ENCODE measurements at regions not wholly inside any gene's neighbourhood (a gene's known extent, or its start where the extent isn't known, plus 50 kb on each side); places are given as distances from the start of the nearest gene placed in this dataset.

DNA sequence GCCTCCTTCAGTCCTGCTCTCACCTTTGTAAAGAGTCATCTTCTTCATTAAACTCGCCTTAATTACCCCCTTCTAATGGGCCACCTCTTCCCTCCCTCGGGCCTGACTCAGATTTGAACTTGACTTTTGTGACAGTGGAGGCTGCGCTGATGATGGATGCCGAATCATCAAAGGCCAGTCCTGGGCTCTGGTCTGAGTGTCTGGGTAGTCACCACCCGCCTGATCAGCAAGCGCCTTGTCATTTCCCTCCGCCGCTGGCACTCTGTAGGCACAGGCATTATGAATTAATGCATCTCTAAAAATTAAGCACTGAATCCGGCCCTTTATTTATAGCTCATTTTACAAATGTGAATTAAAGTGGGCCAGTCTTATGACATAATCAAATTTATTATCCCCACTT, 116.7 kb upstream of the PROK2 start:
- Histone ChIP-seq H3K27me3 (ENCODE audit: low read length) (no peaks in the 10 kb centered on the region), H4K20me1 (ENCODE audit: insufficient read depth, low read depth, low read length) (peaks cover 19% of the 10 kb centered on the region), H3K4me1 (ENCODE audit: low read length) (peaks cover 25% of the 10 kb centered on the region), H3K9me3 (ENCODE audit: low read length) (no peaks in the 10 kb centered on the region), H3K79me2 (ENCODE audit: low read length) (no peaks in the 10 kb centered on the region), H3K36me3 (ENCODE audit: insufficient read depth, low read length) (no peaks in the 10 kb centered on the region), H3K4me3 (ENCODE audit: low read length) (no peak overlapping the region), H2AFZ (ENCODE audit: low read length) (no peak overlapping the region), H3K4me2 (ENCODE audit: low read depth, low read length, poor library complexity, severe bottlenecking) (no peak overlapping the region), H3K9ac (ENCODE audit: low read length) (no peak overlapping the region), H3K27ac (ENCODE audit: low read length) (no peak overlapping the region), H3K9me2 (replicated peaks; ENCODE audit: insufficient read depth, low read length) (no peaks in the 10 kb centered on the region)
- no peak for DNase-seq

DNA sequence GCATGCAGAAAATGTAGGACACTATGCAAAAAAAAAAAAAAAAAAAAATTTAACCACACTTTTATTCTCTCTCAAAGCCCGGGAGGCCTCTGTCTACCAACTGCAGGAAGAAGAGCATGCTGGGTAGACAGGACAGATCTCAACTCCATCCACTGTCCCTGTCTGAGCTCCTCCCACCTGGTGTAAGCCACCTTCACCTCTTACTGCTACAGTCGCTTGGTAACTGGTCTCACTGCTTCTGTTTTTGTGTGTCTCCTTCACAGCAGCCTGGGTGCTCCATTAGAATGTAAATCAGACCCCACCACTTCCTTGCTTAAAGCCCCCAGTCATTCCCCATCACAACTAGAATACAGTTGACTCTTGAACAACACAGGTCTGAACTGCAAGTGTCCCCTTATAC, 115.1 kb upstream of the PROK2 start:
- no peak overlapping the region for H3K4me3 ChIP-seq (ENCODE audit: low read length)
- H4K20me1 ChIP-seq (ENCODE audit: insufficient read depth, low read depth, low read length): peaks cover 9% of the 10 kb centered on the region
- H3K36me3 ChIP-seq (ENCODE audit: insufficient read depth, low read length): no peaks in the 10 kb centered on the region
- H3K4me2 ChIP-seq (ENCODE audit: low read depth, low read length, poor library complexity, severe bottlenecking): no peak overlapping the region
- DNase-seq: no peak
- H3K79me2 ChIP-seq (ENCODE audit: low read length): no peaks in the 10 kb centered on the region
- no peaks in the 10 kb centered on the region for H3K9me3 ChIP-seq (ENCODE audit: low read length)
- H3K9ac ChIP-seq (ENCODE audit: low read length): no peak overlapping the region
- H2AFZ ChIP-seq (ENCODE audit: low read length): no peak overlapping the region
- H3K27me3 ChIP-seq (ENCODE audit: low read length): no peaks in the 10 kb centered on the region
- peaks cover 9% of the 10 kb centered on the region for H3K4me1 ChIP-seq (ENCODE audit: low read length)
- H3K27ac ChIP-seq (ENCODE audit: low read length): no peak overlapping the region
- H3K9me2 ChIP-seq (replicated peaks; ENCODE audit: insufficient read depth, low read length): no peaks in the 10 kb centered on the region

GRCh38 chr3:71896751-71897150, 111.8 kb upstream of the PROK2 start:
- H3K4me1 ChIP-seq (ENCODE audit: low read length): no peaks in the 10 kb centered on the region
- H3K36me3 ChIP-seq (ENCODE audit: insufficient read depth, low read length): no peaks in the 10 kb centered on the region
- H3K79me2 ChIP-seq (ENCODE audit: low read length): no peaks in the 10 kb centered on the region
- DNase-seq: no peak
- H3K9me2 ChIP-seq (replicated peaks; ENCODE audit: insufficient read depth, low read length): no peaks in the 10 kb centered on the region
- H3K4me2 ChIP-seq (ENCODE audit: low read depth, low read length, poor library complexity, severe bottlenecking): no peak overlapping the region
- H3K27ac ChIP-seq (ENCODE audit: low read length): no peak overlapping the region
- H4K20me1 ChIP-seq (ENCODE audit: insufficient read depth, low read depth, low read length): no peaks in the 10 kb centered on the region
- no peak overlapping the region for H3K9ac ChIP-seq (ENCODE audit: low read length)
- no peaks in the 10 kb centered on the region for H3K9me3 ChIP-seq (ENCODE audit: low read length)
- H3K27me3 ChIP-seq (ENCODE audit: low read length): no peaks in the 10 kb centered on the region
- H2AFZ ChIP-seq (ENCODE audit: low read length): no peak overlapping the region
- no peak overlapping the region for H3K4me3 ChIP-seq (ENCODE audit: low read length)

DNA sequence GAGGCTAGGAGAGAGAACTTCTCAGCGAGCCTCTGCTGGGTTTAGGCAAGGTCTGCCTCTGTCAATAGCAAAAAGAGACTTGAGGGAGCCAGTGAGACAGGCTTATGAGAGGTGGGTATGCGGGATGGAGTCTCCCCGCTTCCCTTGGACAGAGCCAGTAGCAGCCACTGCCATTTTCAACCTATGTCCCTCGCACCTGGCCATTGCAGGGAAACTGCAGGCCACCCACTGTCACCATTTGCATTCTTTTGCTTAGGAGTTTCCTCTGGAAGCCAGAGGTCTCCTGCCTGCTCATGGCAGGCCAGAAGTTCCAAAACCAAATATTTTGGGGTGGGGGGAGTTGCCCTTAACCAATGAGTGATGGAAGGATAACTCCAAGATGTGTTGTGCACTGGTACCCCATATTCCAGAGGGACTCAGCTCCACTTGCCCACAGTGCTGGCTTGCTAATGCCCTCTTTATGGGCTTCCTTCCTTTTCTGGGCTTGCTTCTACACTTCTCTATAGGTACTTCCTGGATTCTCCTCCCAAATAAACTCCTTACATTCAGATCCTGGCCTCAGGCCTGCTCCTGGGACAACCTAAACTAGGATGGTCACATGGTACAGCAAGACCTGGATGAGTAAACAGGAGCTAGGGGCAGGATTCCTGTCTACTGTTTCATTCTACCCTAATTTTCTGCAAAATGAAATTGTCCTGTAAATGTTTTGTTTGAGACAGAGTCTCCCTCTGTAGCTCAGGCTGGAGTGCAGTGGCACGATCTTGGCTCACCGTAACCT, 108.9 kb upstream of the PROK2 start:
- DNase-seq: no peak
- no peaks in the 10 kb centered on the region for H3K27me3 ChIP-seq (ENCODE audit: low read length)
- H3K9me3 ChIP-seq (ENCODE audit: low read length): no peaks in the 10 kb centered on the region
- no peak overlapping the region for H3K4me2 ChIP-seq (ENCODE audit: low read depth, low read length, poor library complexity, severe bottlenecking)
- no peaks in the 10 kb centered on the region for H3K79me2 ChIP-seq (ENCODE audit: low read length)
- no peak overlapping the region for H3K27ac ChIP-seq (ENCODE audit: low read length)
- peaks cover 9% of the 10 kb centered on the region; the same call in 1 of the 2 replicates for H4K20me1 ChIP-seq (ENCODE audit: insufficient read depth, low read depth, low read length)
- no peak overlapping the region for H2AFZ ChIP-seq (ENCODE audit: low read length)
- H3K36me3 ChIP-seq (ENCODE audit: insufficient read depth, low read length): no peaks in the 10 kb centered on the region
- H3K4me3 ChIP-seq (ENCODE audit: low read length): no peak overlapping the region
- no peaks in the 10 kb centered on the region for H3K4me1 ChIP-seq (ENCODE audit: low read length)
- H3K9me2 ChIP-seq (replicated peaks; ENCODE audit: insufficient read depth, low read length): no peaks in the 10 kb centered on the region
- no peak overlapping the region for H3K9ac ChIP-seq (ENCODE audit: low read length)

DNA sequence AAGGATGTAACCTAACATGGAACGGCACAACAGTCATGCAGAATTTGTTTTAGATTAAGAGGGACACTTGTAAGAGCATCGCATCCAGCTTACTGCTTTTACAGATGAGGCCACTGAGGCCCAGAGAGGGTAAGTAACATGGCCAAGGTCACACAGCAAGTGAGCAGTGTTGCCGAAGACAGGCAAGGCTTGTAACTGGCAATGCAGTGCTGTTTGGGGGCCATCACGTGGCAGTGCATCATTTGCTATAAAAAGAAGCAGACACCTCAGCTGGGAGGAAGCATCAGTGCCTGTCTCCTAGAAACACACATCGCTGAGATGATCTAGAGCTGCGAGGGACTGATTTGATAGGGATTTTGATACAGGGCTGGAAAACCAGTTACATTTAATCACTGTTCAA, 108.2 kb upstream of the PROK2 start:
- H3K9ac ChIP-seq (ENCODE audit: low read length): no peak overlapping the region
- H3K79me2 ChIP-seq (ENCODE audit: low read length): no peaks in the 10 kb centered on the region
- H3K4me1 ChIP-seq (ENCODE audit: low read length): no peaks in the 10 kb centered on the region
- no peak overlapping the region for H3K4me3 ChIP-seq (ENCODE audit: low read length)
- H3K9me2 ChIP-seq (replicated peaks; ENCODE audit: insufficient read depth, low read length): no peaks in the 10 kb centered on the region
- H3K9me3 ChIP-seq (ENCODE audit: low read length): no peaks in the 10 kb centered on the region
- H4K20me1 ChIP-seq (ENCODE audit: insufficient read depth, low read depth, low read length): peaks cover 9% of the 10 kb centered on the region; the same call in 1 of the 2 replicates
- H3K4me2 ChIP-seq (ENCODE audit: low read depth, low read length, poor library complexity, severe bottlenecking): no peak overlapping the region
- DNase-seq: no peak
- H3K27me3 ChIP-seq (ENCODE audit: low read length): no peaks in the 10 kb centered on the region
- no peaks in the 10 kb centered on the region for H3K36me3 ChIP-seq (ENCODE audit: insufficient read depth, low read length)
- H2AFZ ChIP-seq (ENCODE audit: low read length): no peak overlapping the region
- H3K27ac ChIP-seq (ENCODE audit: low read length): no peak overlapping the region

- no peak overlapping the region for H3K9ac ChIP-seq (ENCODE audit: low read length)
- H3K27me3 ChIP-seq (ENCODE audit: low read length): no peaks in the 10 kb centered on the region
These were observed 106.5 kb upstream of the PROK2 start for GRCh38 chr3:71891483-71891882.

GRCh38 chr3:71890356-71890931, 105.5 kb upstream of the PROK2 start:
- H3K36me3 ChIP-seq (ENCODE audit: insufficient read depth, low read length): no peaks in the 10 kb centered on the region
- H3K9me3 ChIP-seq (ENCODE audit: low read length): no peaks in the 10 kb centered on the region
- no peak overlapping the region for H3K4me3 ChIP-seq (ENCODE audit: low read length)
- H3K4me1 ChIP-seq (ENCODE audit: low read length): no peaks in the 10 kb centered on the region
- peaks cover 9% of the 10 kb centered on the region; the same call in 1 of the 2 replicates for H4K20me1 ChIP-seq (ENCODE audit: insufficient read depth, low read depth, low read length)
- no peak overlapping the region for H2AFZ ChIP-seq (ENCODE audit: low read length)
- H3K79me2 ChIP-seq (ENCODE audit: low read length): no peaks in the 10 kb centered on the region
- DNase-seq: no peak
- no peaks in the 10 kb centered on the region for H3K27me3 ChIP-seq (ENCODE audit: low read length)
- no peaks in the 10 kb centered on the region for H3K9me2 ChIP-seq (replicated peaks; ENCODE audit: insufficient read depth, low read length)
- H3K27ac ChIP-seq (ENCODE audit: low read length): no peak overlapping the region
- no peak overlapping the region for H3K9ac ChIP-seq (ENCODE audit: low read length)
- H3K4me2 ChIP-seq (ENCODE audit: low read depth, low read length, poor library complexity, severe bottlenecking): no peak overlapping the region

More at GRCh38 chr3:71891483-71891882, 106.5 kb upstream of the PROK2 start:
- Histone ChIP-seq H3K27ac (ENCODE audit: low read length) (no peak overlapping the region), H3K36me3 (ENCODE audit: insufficient read depth, low read length) (no peaks in the 10 kb centered on the region), H3K4me2 (ENCODE audit: low read depth, low read length, poor library complexity, severe bottlenecking) (no peak overlapping the region), H2AFZ (ENCODE audit: low read length) (no peak overlapping the region), H4K20me1 (ENCODE audit: insufficient read depth, low read depth, low read length) (peaks cover 9% of the 10 kb centered on the region; the same call in 1 of the 2 replicates), H3K9me3 (ENCODE audit: low read length) (no peaks in the 10 kb centered on the region), H3K79me2 (ENCODE audit: low read length) (no peaks in the 10 kb centered on the region), H3K4me1 (ENCODE audit: low read length) (no peaks in the 10 kb centered on the region), H3K4me3 (ENCODE audit: low read length) (no peak overlapping the region), H3K9me2 (replicated peaks; ENCODE audit: insufficient read depth, low read length) (no peaks in the 10 kb centered on the region)
- no peak for DNase-seq

GRCh38 chr3:71887256-71887655, 102.3 kb upstream of the PROK2 start:
- Histone ChIP-seq H4K20me1 (ENCODE audit: insufficient read depth, low read depth, low read length) (peaks cover 9% of the 10 kb centered on the region; the same call in 1 of the 2 replicates), H3K9me3 (ENCODE audit: low read length) (no peaks in the 10 kb centered on the region), H3K4me2 (ENCODE audit: low read depth, low read length, poor library complexity, severe bottlenecking) (no peak overlapping the region), H3K4me1 (ENCODE audit: low read length) (no peaks in the 10 kb centered on the region), H3K9me2 (replicated peaks; ENCODE audit: insufficient read depth, low read length) (no peaks in the 10 kb centered on the region), H3K79me2 (ENCODE audit: low read length) (no peaks in the 10 kb centered on the region), H2AFZ (ENCODE audit: low read length) (no peak overlapping the region), H3K9ac (ENCODE audit: low read length) (no peak overlapping the region), H3K27me3 (ENCODE audit: low read length) (no peaks in the 10 kb centered on the region), H3K4me3 (ENCODE audit: low read length) (no peak overlapping the region), H3K27ac (ENCODE audit: low read length) (no peak overlapping the region), H3K36me3 (ENCODE audit: insufficient read depth, low read length) (no peaks in the 10 kb centered on the region)
- no peak for DNase-seq
